AG04449 (cell line): ENCODE measurements at regions not wholly inside any gene's neighbourhood (a gene's known extent, or its start where the extent isn't known, plus 50 kb on each side); places are given as distances from the start of the nearest gene placed in this dataset.

Experiments
- CTCF ChIA-PET: fragments of 350-600 bp; formaldehyde crosslinking; extraction: SDS; loops from one replicate; lab custom pipeline; 2021; ENCODE audit warnings: antibody characterized with exemption; lab: Yijun Ruan, JAX
- POLR2A ChIA-PET: fragments of 400-600, 350-600 bp; formaldehyde crosslinking; extraction: SDS; loops from one replicate; lab custom pipeline; 2020; ENCODE audit warnings: antibody characterized with exemption, inconsistent platforms; lab: Yijun Ruan, JAX
- DNase-seq: peaks from one replicate; pipeline ENCODE4 v3.0.0-alpha.2; 2010; ENCODE audit warnings: low read depth, low spot score
- H3K4me3 ChIP-seq: 2 replicates; pipeline ENCODE4 v1.5.1; 2011; ENCODE audit warnings: low read depth, mild to moderate bottlenecking, control low read depth, low read length
- CTCF ChIP-seq: IDR thresholded peaks from one replicate; pipeline ENCODE4 v1.5.1; 2011; ENCODE audit warnings: mild to moderate bottlenecking, moderate library complexity, low read length, control low read depth, inconsistent platforms; ENCODE audit not compliant: insufficient read depth; ENCODE audit errors: missing control alignments

- CTCF ChIA-PET, result interaction anchor here (0.8 to 0.9 kb wide), 2 partner anchors 309 to 405 kb away, joined by 3 to 4 read pairs; no protein-coding TSS in a partner anchor
- TF ChIP-seq CTCF, result no peak
- no peak for DNase-seq
- no peak overlapping the region for H3K4me3 ChIP-seq
- POLR2A ChIA-PET, result no interaction called here
These were observed 219.9 kb upstream of the LYZL1 start for GRCh38 chr10:29068966-29069365.

- no peak for TF ChIP-seq CTCF
- CTCF ChIA-PET, result interaction anchor here (1.6 kb wide), 1 partner anchor 78 kb away, joined by 3 read pairs; no protein-coding TSS in a partner anchor
- POLR2A ChIA-PET, result no interaction called here
These were observed 218.9 kb upstream of the LYZL1 start for GRCh38 chr10:29069941-29070340.

GRCh38 chr10:29078919-29079318, 210.0 kb upstream of the LYZL1 start:
- CTCF ChIA-PET, result interaction anchor here (1.5 kb wide), 1 partner anchor 401 kb away, joined by 3 read pairs; the partner anchor contains the start of gene BAMBI
- no peak for TF ChIP-seq CTCF

More at GRCh38 chr10:29069941-29070340, 218.9 kb upstream of the LYZL1 start:
- H3K4me3 ChIP-seq, result no peak overlapping the region
- no peak for DNase-seq

GRCh38 chr10:29081231-29081630, 207.6 kb upstream of the LYZL1 start:
- DNase-seq, result no peak
- TF ChIP-seq CTCF, result no peak
- CTCF ChIA-PET, result no interaction called here
- H3K4me3 ChIP-seq, result no peak overlapping the region
- POLR2A ChIA-PET, result no interaction called here

More at GRCh38 chr10:29078919-29079318, 210.0 kb upstream of the LYZL1 start:
- no peak for DNase-seq
- no peak overlapping the region for H3K4me3 ChIP-seq
- POLR2A ChIA-PET, result no interaction called here

- H3K4me3 ChIP-seq, result no peak overlapping the region
- TF ChIP-seq CTCF, result no peak
- ChIA-PET POLR2A (no interaction called here), CTCF (no interaction called here)
- no peak for DNase-seq
These were observed 206.8 kb upstream of the LYZL1 start for GRCh38 chr10:29081951-29082685.

GRCh38 chr10:29083096-29083495, 205.8 kb upstream of the LYZL1 start:
- POLR2A ChIA-PET, result no interaction called here
- H3K4me3 ChIP-seq, result no peak overlapping the region
- CTCF ChIA-PET, result no interaction called here
- TF ChIP-seq CTCF, result no peak
- DNase-seq, result no peak
